ENCODE measurements at regions not wholly inside any gene's neighbourhood (a gene's known extent, or its start where the extent isn't known, plus 50 kb on each side); places are given as distances from the start of the nearest gene placed in this dataset.

DNA sequence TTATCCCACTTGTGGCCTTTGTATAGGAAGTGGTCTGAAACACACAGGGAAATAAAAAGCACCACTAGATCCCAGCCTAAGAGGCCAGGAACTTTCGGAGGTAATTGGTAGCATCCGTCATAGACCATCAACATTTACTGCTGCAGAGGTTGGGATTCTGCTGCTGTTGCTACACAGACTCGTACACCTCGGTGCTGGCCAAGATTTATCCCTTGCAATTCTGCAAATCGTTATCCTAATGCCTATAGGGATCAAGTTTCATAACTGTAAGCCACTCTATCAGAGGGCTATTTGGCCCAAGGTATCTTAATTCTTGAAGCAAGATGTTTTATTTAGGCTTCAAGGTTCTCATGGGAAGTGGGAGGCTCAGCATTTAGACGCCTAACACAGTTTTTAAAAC lies 913.6 kb downstream of the GALC start:
- no peak for DNase-seq

DNA sequence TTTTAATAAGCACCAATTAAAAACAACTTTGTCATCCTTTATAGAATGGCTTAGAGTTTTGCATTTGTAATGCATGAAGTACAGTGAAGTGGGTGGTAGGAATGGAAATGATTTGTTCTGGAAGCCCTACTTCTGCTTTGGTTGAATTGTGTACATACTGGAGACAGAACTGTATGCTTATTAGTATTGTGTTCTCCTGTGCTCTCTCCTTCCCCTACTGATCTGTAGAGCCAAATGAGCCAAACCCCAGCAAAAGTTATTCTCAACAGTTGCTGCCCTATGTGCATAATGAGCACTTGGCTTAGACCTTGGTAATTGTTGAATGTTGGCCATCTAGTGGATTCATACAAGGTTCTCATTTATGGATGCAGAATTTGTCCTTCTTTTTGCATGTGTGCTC lies 916.1 kb downstream of the GALC start:
- no peak for DNase-seq

DNA sequence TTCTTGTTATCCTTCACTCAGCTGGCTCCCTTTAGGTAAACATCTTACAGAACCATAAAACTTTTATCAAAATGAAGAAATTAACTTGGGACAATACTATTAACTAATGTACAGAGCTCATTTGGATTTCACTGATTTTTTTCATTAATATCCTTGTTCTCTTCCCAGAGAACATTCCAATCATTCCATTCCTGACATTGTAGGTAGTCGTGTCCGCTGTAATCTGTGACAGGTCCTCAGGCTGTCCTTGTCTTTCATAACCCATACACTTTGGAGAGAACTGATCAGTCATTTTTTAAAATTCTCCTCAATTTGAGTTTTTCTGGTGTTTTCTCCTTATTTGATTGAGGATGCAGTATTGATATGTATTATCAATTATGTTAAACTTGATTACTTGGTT lies 916.8 kb downstream of the GALC start:
- DNase-seq: no peak

DNA sequence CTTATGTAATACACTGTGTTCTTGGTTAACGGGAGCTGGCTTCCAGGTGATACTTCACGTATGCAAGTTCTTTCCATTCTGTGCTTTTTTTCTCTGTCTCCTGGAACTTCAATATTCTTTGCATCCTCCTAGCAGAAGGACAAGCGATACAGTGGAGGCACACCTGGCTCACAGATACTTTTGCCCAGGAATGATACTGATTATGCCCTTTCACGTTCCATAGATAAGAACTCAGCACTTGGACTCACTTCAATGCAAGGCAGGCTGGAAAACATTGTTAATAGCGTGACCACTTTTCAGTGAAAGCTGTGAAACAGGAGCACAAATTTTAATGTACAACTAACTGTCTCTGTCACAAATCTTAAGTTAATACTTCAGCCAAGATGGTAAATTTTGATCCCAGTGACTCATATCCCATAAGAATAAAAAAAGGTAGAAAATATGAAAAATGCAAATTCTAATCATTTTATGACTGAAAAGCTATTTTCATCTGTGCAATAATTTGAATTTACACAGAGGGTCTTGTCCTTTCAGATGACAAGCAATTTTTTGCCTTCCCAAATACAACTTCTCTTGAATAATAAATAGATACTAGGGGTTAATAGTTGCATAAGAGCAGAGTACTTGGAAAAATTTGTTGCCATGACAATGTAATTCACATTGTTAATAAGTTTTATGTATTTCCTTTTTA lies 919.0 kb downstream of the GALC start:
- DNase-seq: no peak

DNA sequence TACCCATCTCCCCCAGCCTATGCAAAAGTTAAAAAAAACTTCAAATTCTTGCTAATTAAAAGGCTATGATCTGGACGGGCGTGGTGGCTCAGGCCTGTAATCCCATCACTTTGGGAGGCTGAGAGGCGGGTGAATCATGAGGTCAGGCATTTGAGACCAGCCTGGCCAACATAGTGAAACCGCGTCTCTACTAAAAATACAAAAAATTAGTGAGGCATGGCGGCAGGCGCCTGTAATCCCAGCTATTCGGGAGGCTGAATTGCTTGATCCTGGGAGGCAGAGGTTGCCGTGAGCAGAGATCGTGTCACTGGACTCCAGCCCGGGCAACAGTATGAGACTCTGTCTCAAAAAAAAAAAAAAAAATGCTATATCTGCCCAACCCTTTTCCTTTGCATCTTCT lies 925.4 kb downstream of the GALC start:
- no peak for DNase-seq

DNA sequence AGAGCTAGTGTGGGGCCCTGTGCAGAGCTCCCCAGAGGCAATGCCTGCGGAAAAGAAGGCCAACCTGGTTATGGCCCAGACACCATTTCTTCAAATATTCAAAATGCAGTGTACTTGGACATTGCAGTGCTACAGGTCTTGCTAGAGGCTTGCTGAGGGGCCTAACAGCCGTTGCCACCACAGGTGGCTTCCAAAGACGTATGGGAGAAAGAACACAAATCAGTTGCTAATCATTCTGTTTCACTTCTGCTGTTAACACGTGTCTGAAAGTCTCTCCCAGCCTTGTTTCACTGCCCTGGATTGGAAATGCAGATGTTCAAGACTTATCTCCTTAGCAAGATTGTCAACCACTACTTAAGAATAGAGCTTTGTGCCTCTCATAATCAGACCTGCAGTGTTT lies 925.9 kb downstream of the GALC start:
- DNase-seq: no peak

DNA sequence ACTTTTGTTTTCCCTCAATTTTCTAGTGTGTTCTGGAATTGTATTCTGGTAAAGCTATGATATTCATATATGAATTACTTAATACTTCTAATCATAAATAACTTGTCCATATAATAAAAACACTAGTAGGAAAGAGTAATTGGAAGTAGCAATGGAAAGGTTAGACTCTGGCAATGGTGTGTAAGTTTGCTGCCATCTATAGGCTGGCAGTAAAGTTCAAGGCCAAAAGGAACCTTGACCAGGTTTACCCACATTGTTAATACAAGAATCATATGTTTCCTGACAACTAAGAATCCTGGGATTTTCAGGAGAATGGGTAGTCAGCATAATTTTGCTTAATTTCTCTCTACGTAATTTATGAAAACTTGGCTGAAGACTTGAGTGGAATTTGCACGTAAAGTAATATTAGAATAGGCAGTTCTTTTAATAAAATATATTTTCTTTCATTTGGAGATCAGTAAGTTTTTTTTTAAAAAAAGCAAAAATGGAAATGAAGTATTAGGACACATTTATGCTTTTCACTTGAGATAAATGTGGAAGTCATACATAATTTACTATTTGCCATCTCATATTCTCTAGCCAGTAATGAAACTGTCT lies 926.7 kb downstream of the GALC start:
- DNase-seq: peak; percentile 2

DNA sequence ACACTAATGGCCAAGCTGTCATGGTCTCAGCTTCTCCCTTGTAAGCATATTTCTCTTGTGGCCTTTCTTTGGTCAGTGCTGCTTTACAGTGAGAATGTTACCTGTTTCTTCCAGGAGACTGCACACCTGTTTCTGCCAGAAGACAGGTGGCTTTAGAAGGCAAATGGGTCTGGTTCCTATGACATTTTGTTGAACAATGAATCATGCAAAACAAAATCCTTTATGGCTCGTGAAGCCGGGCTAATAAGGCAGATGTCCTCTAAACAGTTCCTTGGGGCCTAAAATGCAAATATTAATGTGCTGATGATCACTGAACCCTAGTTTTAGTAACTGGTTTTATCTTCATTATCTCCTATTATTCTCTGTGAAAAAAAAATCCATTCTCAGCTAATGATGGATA lies 927.6 kb downstream of the GALC start:
- DNase-seq: no peak

DNA sequence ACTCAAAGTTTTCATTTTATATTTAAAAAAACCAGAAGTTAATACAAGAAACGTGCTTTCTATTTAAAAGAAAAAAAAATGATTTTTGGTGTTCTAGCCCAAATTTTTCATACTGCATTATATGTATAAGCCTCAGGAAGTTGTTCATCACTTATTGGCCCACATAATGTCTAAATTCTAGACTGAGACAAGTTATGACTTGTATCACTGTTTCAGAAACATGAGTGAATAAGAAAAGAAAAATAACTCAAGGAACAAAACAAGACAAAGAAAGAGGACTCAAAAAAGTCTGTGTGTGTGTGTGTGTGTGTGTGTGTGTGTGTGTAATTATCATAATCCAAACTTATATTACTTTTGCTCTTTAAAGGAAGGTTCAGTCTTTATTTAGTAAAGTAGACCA lies 929.8 kb downstream of the GALC start:
- no peak for DNase-seq

DNA sequence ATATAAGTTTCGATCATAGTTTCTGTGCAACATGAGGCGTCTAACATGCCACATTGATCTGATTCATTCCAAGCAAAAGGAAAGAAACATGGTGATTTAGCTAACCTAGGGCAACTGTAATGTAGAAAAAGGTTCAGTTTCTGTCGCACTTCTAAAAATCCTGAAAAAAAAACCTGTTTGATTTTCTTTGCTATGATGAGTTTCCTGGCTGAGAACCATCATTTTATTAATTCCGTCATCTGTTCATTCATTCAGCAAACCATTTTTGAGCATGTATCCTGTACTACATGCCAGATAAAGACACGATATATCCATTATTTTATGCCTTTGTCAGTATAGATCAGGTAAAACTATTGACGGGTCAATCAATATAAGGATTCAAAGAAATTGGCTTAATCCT lies 932.6 kb downstream of the GALC start:
- DNase-seq: no peak

DNA sequence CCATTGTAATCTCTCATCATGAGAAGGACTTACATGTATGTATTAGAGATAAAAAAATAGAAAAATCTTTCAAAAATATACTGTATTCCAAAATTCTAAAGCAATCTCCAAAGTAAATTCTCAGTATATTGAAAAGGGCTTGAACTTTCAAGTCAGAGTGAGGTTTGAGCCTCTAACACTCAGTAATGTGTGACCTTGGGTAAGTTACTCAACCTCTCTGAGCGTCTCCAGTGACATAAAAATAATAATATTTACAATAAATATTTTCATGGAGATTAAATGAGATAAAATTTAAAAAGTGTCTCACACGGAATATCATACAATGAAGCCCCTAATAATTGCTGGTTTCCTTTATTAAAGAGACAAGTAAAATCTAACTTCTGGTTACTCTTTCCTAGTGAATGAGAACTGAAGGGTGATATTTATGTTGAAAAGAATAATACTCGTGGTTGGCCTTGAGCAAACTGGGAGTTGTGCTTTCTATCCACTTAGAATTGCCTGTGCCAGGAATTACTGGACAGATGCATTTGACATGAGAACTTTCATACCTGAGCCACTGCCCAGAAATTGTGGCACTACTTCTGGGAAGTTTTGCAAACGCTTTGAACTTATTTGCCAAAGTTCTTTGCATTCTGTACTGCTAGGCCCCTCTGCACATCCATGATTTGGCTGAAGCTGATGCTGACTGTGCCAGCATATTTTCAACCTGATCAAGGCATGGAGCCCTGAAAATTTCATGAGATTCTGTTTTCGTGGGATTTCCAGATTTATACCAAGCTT lies 933.7 kb downstream of the GALC start:
- no peak for DNase-seq

DNA sequence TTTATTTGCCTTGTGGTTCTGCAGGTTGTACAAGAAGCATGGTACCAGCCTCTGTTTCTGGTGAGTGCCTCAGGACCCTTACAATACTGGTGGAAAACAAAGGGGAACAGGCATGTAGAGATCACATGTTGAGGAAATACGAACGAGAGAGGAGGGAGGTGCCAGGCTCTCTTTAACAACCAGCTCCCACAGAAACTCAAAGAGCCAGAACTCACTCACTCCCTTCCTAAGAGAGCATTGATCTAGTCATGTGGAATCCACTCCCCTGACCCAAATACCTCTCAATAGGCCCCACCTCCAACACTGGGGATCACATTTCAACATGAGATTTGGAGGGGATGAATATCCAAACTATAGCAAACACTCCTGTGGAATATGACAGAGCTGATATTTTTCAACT lies 938.0 kb downstream of the GALC start:
- no peak for DNase-seq

DNA sequence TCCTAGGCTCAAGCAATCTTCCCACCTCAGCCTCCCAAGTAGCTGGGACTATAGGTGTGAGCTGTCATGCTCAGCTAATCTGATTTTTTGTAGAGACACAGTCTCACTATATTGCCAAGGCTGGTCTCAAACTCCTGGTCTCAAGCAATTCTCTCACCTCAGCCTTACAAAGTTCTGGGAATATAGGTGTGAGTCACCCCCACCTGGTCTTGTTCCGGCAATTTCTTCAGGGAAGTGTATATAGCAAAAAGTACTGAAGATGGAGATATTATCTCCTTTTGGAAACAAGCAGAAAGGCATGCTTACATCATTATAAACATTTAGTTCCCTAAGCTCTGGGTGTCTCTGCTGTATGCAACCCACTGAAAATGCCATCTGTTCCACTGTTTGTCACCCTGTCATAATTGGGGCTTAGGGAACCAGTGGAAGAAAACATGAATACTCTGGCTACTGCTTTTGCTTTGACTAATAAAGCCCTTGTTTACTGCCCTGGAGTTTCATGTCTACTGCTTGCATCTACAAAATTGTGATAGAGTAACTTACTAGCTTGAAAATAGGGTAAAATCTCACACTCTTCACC lies 940.2 kb downstream of the GALC start:
- no peak for DNase-seq

DNA sequence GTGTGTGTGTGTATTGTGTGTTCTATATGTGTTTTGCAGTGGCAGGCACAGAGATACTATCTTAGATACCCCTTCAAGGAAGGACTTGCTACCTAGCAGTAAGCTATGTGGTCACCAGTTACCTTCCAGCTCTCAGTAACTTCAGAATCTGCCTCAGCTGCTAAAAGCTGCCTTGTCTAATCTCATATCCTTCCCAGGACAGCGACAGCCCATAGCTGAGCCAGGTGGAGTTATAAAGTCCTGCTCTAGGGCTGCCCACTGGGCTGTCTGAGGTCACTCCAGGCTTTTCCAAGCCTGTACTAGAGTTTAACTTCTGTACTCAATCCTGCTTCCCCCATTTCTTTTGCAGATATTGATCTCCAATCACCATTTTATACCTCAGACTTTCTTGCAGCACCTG lies 942.6 kb downstream of the GALC start:
- DNase-seq: no peak

DNA sequence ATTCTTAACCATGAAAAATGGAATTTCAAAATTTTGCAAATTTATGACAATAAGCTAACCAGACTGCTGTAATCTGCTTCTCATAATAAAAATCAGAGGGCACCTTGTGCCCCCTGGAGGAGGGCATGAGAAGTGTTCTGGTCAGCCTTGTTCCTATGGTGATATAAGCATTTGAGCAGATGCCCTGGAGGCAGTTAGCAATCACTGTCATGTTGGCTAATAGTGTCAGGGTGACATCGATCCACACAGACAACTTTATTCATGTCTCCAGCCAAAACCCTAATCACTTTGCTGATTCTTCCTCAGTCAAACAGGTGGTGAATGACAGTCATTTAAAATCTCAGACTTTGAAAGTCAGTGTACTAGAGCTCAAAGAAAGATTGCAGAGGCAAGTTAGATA lies 943.0 kb downstream of the GALC start:
- peak; percentile 59 for DNase-seq

DNA sequence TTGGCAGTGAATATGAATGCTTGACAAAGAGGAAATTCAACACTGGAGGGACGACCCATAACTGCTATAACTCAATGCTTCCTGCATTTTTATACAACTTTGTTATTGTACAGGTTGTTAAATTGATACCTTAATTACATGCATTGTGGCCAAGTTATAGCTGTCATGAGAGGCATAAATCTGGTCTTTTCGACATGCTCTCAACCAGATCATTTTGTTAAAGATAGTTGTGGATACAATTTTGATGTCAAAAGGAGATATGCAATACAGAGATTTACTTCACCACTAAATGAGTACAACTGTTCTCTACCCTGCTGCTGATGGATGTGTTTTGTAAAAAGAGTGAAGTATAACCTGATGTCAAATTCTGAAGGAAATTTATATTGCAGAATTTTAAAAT lies 946.0 kb downstream of the GALC start:
- no peak for DNase-seq

DNA sequence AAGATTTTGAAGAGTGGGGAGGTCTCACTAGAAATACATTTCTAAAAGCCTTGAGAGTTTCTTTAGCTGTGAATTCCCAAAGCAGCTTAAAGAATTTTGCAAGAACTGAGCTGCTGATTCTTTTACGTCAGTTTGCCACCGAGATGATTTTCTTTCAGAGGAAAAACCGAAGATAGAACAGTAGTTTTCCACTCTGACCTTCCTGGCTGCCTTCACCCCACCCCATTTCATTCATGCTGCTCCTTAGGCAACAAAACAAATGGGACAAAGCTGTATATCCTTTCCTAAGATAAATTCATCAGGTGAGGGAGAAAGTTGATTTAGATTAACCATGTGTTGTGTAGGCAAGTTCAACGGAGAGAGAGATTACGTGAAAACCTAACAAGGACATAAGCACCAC lies 947.0 kb downstream of the GALC start:
- no peak for DNase-seq

DNA sequence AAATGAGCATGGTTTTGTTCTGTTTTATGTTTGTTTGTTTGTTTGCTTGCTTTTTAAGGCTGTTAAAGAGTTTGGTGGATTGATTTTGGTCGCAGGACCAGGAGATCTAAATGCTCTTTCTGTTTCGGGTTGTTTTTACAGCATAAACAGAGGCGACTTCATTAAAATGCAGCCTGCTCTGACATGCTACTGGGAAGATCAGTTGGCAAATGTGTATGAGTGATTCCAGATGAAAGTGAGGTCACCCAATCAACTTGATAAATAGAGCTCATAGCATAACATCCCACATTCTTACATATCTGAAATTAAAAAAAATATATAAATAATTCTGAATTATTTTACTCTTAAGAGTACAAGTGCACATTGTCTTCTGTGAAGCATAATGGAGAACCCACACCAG lies 947.7 kb downstream of the GALC start:
- DNase-seq: no peak

DNA sequence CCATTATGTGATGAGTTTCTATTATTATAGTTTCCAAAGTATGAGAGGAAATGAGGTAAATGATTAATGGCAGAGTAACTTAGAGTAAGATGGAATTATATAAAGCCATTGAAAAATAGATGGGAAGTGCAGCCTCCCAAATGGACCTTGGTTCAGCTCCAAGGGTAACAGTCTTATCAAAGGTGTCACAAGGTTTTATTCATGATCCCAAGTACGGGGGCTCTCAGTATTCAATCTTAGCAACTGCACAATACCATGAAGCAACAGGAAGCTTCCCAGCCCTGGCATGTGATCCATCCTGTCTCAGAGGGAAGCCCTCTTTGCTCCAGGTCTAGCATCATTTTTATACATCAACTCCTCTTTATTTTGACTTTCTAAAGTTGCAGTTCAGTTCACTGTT lies 948.2 kb downstream of the GALC start:
- DNase-seq: no peak

DNA sequence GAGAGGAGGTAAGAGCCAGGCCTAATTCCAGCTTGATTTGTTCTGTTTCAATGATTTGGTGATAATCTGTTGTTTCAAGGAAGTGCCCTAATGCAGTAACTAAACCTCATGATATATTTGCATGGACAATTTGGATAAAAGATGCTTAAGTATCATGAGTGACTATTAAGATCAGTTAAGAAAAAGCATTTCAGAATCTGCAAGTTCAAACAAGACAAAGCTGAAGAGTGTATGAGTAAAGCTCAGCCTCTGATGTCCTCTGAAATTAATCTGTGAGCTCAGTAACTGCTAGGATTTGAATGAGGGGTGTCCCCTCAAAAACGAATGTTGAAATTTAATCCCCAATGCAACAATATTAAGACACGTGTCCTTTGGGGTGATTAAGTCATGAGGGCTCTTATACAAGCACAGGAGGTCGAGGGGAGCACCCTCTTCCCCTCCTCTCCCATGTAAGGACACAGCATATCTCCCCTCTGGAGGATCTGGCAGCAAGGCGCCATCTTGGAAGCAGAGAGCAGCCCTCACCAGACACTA lies 949.2 kb downstream of the GALC start:
- DNase-seq: no peak

DNA sequence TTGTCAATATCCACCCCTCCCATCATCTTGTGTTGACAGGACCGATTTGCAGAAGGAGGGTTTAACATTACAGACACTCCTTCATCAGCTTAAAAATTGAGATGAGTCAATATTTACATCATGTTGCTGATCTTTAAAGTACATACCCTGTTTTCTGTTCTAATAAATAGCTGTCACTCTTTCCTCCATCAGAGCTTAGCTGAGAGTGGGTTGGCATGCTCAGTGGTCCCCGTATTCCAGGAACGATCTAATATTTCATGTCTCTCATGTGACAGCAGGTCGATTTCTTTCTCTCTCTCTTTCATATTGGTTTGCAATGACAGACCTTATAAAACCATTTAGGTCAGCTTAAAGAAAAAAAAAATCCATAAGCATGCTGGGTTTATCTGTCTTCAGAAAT lies 950.6 kb downstream of the GALC start:
- no peak for DNase-seq

DNA sequence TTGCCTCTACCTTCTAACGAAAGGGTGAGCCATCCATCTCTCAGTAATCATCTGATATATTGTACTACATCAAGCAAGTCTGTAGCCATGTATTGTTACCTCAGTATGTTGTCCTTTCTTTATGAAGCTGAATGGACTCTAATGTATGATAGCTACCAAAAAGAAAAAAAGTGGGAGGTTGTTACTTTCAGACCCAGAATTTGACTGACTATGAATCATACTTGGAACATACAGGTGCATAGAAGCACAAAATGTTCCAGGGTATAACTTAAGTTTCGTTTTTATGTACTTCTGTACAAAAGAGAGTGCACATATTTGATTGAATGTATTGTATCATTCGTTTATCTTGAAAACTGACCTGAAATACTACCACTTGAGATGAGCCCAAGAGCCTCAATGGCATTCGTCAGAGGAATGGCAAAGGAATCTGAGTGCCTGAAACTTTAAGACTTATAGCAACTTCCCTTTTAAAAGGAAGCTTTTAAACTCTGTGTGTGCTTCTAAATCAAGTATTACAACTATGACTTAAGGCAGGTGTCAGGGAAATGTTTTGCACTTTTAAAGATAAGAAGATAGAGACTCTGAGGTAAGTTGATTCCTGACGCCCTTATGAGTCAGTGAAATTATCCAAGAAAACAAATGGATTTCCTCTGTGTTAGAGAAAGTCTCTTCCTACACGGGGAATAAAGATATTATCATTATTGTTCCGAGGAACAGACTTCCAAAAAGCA lies 951.5 kb downstream of the GALC start:
- no peak for DNase-seq

DNA sequence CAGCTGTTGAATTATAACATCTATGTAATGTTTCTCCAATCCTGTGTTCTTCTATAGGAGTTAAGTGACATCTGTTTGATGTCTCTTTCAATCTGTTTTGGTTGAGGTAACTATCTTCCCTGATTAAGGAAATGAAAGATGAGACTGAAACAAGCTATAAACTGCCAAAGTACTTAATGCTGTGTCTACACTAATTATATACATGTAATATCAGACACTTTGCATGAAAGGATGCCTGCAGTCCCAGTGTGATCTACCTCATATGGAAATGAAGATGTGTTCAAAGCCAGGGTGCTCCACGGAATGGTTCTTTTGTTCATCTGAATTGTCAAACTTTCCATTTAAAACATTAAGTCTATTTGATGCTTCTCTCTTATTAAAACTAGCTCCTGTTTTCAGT lies 958.3 kb downstream of the GALC start:
- no peak for DNase-seq
